Ovary (tissue), 3 donors: ENCODE measurements at regions not wholly inside any gene's neighbourhood (a gene's known extent, or its start where the extent isn't known, plus 50 kb on each side); places are given as distances from the start of the nearest gene placed in this dataset.

Source experiments
- POLR2A ChIP-seq: fragments of 450-650 bp; IDR thresholded peaks from one replicate; pipeline ENCODE4 v1.6.1; 2017; ENCODE audit warnings: antibody characterized with exemption, mild to moderate bottlenecking, moderate library complexity
- TF ChIP-seq, protein P1 (sequence below), 3 donors: fragments of 450-650 bp in 2 of 3; fragments of 200-600 bp in 1 of 3; IDR thresholded peaks; one replicate each; pipeline versions ENCODE4 v1.5.1 to v1.8.0; 2016 to 2022; ENCODE audit warnings: antibody characterized with exemption in 3 of 3, mild to moderate bottlenecking in 1 of 3
- donor health status: DM: no; HTN: no; CAD: no.

- no peak for TF ChIP-seq POLR2A
- TF ChIP-seq, protein P1, sequence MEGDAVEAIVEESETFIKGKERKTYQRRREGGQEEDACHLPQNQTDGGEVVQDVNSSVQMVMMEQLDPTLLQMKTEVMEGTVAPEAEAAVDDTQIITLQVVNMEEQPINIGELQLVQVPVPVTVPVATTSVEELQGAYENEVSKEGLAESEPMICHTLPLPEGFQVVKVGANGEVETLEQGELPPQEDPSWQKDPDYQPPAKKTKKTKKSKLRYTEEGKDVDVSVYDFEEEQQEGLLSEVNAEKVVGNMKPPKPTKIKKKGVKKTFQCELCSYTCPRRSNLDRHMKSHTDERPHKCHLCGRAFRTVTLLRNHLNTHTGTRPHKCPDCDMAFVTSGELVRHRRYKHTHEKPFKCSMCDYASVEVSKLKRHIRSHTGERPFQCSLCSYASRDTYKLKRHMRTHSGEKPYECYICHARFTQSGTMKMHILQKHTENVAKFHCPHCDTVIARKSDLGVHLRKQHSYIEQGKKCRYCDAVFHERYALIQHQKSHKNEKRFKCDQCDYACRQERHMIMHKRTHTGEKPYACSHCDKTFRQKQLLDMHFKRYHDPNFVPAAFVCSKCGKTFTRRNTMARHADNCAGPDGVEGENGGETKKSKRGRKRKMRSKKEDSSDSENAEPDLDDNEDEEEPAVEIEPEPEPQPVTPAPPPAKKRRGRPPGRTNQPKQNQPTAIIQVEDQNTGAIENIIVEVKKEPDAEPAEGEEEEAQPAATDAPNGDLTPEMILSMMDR (IDR thresholded peaks at IDR 0.05): no peak
Observed at GRCh38 chr10:3622845-3623621, 162.0 kb downstream of the KLF6 start.
